ENCODE measurements at regions not wholly inside any gene's neighbourhood (a gene's known extent, or its start where the extent isn't known, plus 50 kb on each side); places are given as distances from the start of the nearest gene placed in this dataset.
"Not testable (repeated sequence)": the region's sequence is repeated elsewhere in the genome, so short reads cannot be mapped to it uniquely, and the experiment has no call there.

- DNase-seq (ENCODE audit: low spot score): no peak
- Histone ChIP-seq H3K27me3 (replicated peaks; ENCODE audit: insufficient read depth) (no peaks in the 10 kb centered on the region), H3K27ac (no peak overlapping the region), H3K9me3 (no peaks in the 10 kb centered on the region), H3K4me3 (no peak overlapping the region), H3K4me1 (ENCODE audit: control insufficient read depth in 1 of 2, low read depth in 2 of 2) (no peaks in the 10 kb centered on the region), H3K36me3 (no peaks in the 10 kb centered on the region)
- TF ChIP-seq, protein P1, sequence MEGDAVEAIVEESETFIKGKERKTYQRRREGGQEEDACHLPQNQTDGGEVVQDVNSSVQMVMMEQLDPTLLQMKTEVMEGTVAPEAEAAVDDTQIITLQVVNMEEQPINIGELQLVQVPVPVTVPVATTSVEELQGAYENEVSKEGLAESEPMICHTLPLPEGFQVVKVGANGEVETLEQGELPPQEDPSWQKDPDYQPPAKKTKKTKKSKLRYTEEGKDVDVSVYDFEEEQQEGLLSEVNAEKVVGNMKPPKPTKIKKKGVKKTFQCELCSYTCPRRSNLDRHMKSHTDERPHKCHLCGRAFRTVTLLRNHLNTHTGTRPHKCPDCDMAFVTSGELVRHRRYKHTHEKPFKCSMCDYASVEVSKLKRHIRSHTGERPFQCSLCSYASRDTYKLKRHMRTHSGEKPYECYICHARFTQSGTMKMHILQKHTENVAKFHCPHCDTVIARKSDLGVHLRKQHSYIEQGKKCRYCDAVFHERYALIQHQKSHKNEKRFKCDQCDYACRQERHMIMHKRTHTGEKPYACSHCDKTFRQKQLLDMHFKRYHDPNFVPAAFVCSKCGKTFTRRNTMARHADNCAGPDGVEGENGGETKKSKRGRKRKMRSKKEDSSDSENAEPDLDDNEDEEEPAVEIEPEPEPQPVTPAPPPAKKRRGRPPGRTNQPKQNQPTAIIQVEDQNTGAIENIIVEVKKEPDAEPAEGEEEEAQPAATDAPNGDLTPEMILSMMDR (IDR thresholded peaks at IDR 0.05): no peak
- no peak for ATAC-seq (ENCODE audit: insufficient number of reproducible peaks, low FRiP score, low read depth)
Measured at GRCh38 chr15:93333796-93334195, 244.8 kb upstream of the RGMA start.

DNA sequence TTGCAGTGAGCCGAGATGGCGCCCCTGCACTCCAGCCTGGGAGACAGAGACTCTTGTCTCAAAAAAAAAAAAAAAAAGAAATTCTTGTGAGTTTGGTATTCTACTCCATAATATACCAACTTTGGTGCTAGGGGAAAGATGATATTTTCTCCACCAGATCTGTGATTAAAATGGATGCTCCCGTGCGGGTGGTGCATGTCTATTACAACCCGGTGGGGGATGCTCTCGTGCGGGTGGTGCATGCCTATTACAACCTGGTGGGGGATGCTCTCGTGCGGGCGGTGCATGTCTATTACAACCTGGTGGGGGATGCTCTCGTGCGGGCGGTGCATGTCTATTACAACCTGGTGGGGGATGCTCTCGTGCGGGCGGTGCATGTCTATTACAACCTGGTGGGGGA is 244.1 kb upstream of the RGMA start:
- H3K36me3 ChIP-seq; H3K4me1 ChIP-seq (ENCODE audit: control insufficient read depth in 1 of 2, low read depth in 2 of 2); H3K27ac ChIP-seq; H3K4me3 ChIP-seq; DNase-seq (ENCODE audit: low spot score); H3K9me3 ChIP-seq; H3K27me3 ChIP-seq (replicated peaks; ENCODE audit: insufficient read depth); ATAC-seq (ENCODE audit: insufficient number of reproducible peaks, low FRiP score, low read depth): not testable (repeated sequence)

GRCh38 chr15:93332168-93332553 is 243.2 kb upstream of the RGMA start:
- no peaks in the 10 kb centered on the region for H3K4me1 ChIP-seq (ENCODE audit: control insufficient read depth in 1 of 2, low read depth in 2 of 2)
- H3K4me3 ChIP-seq: no peak overlapping the region
- no peak for DNase-seq (ENCODE audit: low spot score)
- no peaks in the 10 kb centered on the region for H3K36me3 ChIP-seq
- no peak overlapping the region for H3K27ac ChIP-seq
- TF ChIP-seq, protein P1 (IDR thresholded peaks at IDR 0.05): no peak
- no peak for ATAC-seq (ENCODE audit: insufficient number of reproducible peaks, low FRiP score, low read depth)
- H3K27me3 ChIP-seq (replicated peaks; ENCODE audit: insufficient read depth): no peaks in the 10 kb centered on the region
- no peaks in the 10 kb centered on the region for H3K9me3 ChIP-seq

DNA sequence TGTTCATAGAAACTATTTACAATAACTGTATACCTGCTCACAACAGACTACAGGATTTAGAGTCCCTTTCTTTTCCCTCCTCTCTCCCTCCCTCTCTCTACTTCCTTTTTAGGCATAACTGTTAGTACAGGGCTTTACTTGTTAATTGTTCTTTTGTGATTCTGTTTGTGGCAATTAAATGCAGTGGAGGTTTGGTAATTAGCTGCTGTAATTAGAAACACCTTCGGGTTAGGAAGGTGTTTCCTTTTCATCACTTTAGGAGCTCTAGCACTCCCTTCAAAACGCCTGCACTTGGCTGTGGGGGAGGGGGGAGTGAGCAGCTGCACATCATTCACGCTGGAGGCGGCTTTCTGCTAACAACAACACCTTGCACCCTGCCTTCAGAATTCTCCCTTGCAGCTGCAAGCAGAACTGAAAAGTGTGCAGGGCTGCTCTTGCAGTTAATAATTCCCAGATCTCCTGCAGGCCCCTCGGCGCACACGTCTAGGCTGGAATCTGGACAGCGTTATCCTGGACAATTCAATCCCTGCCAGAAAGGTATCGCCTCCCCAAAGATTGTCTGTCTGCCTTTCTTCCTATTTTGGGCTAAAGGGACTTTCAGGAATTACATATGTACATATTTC is 242.6 kb upstream of the RGMA start:
- ATAC-seq (ENCODE audit: insufficient number of reproducible peaks, low FRiP score, low read depth): no peak
- no peaks in the 10 kb centered on the region for H3K9me3 ChIP-seq
- H3K36me3 ChIP-seq: no peaks in the 10 kb centered on the region
- DNase-seq (ENCODE audit: low spot score): no peak
- H3K4me3 ChIP-seq: no peak overlapping the region
- no peak overlapping the region for H3K27ac ChIP-seq
- H3K4me1 ChIP-seq (ENCODE audit: control insufficient read depth in 1 of 2, low read depth in 2 of 2): no peaks in the 10 kb centered on the region
- H3K27me3 ChIP-seq (replicated peaks; ENCODE audit: insufficient read depth): no peaks in the 10 kb centered on the region
- TF ChIP-seq, protein P1 (IDR thresholded peaks at IDR 0.05): no peak

- H3K36me3 ChIP-seq: no peaks in the 10 kb centered on the region
- no peak overlapping the region for H3K27ac ChIP-seq
- no peak overlapping the region for H3K4me3 ChIP-seq
- DNase-seq (ENCODE audit: low spot score) (no peak), ATAC-seq (ENCODE audit: insufficient number of reproducible peaks, low FRiP score, low read depth) (no peak)
- H3K9me3 ChIP-seq: no peaks in the 10 kb centered on the region
- TF ChIP-seq, protein P1 (IDR thresholded peaks at IDR 0.05): no peak
- no peaks in the 10 kb centered on the region for H3K27me3 ChIP-seq (replicated peaks; ENCODE audit: insufficient read depth)
- H3K4me1 ChIP-seq (ENCODE audit: control insufficient read depth in 1 of 2, low read depth in 2 of 2): no peaks in the 10 kb centered on the region
Measured at GRCh38 chr15:93330912-93331544, 242.0 kb upstream of the RGMA start.

DNA sequence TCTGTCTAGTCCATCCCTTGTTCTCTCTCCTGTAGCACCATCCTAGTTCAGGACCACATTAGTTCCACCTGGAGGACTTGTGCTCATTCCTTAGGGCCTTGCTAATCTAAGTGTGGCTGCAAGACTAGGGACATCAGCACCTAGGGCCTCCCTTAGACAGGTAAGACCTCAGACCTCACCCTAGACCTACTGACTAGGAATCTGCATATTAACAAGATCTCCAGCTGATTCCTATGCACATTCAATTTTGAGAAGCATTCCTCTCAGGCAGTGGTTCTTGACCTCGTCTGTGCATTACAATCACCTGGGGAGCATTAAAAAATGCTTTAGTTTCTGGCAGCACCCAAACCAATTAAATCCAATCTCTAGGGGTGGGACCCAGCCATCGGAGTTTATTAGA is 238.4 kb upstream of the RGMA start:
- Histone ChIP-seq H3K4me1 (ENCODE audit: control insufficient read depth in 1 of 2, low read depth in 2 of 2) (no peaks in the 10 kb centered on the region), H3K9me3 (no peaks in the 10 kb centered on the region), H3K27me3 (replicated peaks; ENCODE audit: insufficient read depth) (no peaks in the 10 kb centered on the region), H3K27ac (no peak overlapping the region), H3K36me3 (no peaks in the 10 kb centered on the region), H3K4me3 (no peak overlapping the region)
- TF ChIP-seq, protein P1 (IDR thresholded peaks at IDR 0.05): no peak
- ATAC-seq (ENCODE audit: insufficient number of reproducible peaks, low FRiP score, low read depth): no peak
- DNase-seq (ENCODE audit: low spot score): no peak
